Activated T-cell treated with anti-CD3 and anti-CD28 coated beads, Interleukin-2, amount 50 U/mL, for 1 hour (primary cell): ENCODE measurements at regions not wholly inside any gene's neighbourhood (a gene's known extent, or its start where the extent isn't known, plus 50 kb on each side); places are given as distances from the start of the nearest gene placed in this dataset.

Experiments used
- DNase-seq: peaks from one replicate; pipeline ENCODE4 v3.0.0-alpha.2; 2020

DNA sequence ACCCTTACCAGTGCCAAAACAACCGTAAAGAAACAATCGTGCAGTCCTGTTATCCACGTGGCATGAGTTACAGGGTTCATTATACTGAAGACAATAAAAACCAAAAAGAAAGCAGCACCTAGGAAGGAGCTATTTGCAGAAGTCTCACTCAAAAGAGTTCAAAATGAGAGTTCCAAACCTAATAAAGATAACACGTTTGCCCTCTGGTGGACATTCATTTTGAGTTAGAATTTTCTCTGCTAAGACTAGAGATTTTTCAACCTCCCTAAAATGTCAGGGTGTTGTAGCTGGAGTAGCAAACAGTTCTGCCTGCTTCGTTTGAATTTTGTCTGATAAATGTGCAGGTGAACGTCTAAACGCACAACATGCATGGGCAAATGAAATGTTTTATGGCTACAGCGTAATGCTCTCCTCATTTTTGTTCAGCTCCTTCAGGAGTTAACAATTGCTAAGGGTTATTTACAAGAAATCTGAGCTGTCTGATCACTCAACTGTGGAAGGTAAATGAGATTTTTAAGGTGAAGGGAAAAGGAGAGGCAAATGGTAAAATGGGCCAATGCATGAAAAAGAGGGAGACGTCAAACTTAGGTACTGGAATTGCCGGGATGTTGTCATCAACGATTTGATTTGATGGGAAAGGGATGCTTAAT, 1067.9 kb upstream of the EEF2KMT start:
- DNase-seq: no peak

DNA sequence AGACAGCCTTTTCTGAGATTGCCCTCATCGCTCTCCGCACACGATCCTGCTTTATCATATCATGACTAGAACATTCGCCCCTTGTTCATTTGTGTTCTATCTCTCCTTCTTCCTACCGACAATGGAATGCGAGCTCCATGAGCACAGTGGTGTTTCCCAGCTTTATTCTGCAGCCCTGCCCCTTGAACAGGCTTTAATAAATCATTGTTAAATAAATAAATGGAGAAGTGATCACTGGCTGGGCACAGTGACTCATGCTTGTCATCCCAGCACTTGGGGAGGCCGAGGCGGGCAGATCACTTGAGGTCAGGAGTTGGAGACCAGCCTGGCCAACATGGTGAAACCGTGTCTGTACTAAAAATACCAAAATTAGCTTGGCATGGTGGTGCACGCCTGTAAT, 1063.3 kb upstream of the EEF2KMT start:
- no peak for DNase-seq

DNA sequence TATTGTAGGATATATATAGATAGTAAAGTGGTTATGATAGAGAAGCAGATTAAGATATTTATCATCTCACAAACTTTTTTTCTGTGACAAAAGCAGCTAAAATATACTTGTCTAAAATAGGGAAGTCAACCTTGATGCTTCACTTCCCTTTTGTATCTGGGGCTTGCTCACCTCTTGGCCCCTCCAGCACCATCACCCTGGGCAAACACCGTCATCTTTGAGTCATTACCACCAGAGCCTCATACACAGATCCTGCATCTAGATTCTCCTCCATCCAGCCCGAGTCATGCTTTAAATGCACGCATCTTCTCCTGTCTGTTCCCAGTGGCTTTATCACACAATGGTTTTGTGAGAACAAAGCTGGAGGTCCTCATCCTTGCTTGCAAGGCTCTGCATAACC, 1062.7 kb upstream of the EEF2KMT start:
- DNase-seq: no peak

DNA sequence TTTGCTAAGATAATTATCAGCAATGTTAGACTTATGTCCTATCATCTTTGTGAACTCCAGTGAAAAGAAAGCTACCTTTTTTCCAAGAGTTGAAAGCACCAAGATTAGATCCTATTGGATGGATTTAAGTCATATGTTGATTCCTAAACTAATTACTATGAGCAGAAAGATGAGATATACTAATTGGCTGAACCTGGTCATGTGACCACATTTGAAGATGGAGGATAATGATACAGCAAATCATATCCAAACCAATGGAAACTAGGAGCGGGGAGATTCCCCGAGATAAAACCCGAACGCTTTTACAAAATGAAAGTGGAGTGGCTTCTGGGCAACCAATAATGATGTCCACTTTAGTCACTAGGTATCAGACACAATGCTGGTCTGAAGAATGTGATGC, 1060.2 kb upstream of the EEF2KMT start:
- no peak for DNase-seq

- no peak for DNase-seq
Observed at GRCh38 chr16:6155271-6155670, 1057.7 kb upstream of the EEF2KMT start.

GRCh38 chr16:6153901-6154300, 1056.3 kb upstream of the EEF2KMT start:
- DNase-seq: no peak

GRCh38 chr16:6149031-6149430, 1051.4 kb upstream of the EEF2KMT start:
- DNase-seq: no peak

DNA sequence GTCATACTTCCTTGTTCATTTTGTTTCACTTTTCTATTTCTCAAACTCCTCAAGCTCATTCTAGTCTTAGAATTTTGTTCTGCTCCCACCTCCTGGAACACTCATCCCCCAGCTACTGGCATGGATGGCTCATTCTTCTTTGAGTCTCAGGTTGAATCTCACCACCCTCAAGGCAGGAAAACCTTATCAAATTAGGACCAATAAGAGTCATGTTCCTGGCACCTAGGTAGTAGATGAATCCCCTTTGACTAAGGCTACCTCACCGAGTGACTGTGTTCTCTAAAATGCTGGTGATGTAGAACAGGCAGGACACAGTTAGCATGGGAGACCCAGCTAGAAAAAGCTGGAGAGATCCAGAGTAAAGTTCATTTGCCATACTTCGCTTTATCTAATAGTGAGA, 1050.8 kb upstream of the EEF2KMT start:
- no peak for DNase-seq

DNA sequence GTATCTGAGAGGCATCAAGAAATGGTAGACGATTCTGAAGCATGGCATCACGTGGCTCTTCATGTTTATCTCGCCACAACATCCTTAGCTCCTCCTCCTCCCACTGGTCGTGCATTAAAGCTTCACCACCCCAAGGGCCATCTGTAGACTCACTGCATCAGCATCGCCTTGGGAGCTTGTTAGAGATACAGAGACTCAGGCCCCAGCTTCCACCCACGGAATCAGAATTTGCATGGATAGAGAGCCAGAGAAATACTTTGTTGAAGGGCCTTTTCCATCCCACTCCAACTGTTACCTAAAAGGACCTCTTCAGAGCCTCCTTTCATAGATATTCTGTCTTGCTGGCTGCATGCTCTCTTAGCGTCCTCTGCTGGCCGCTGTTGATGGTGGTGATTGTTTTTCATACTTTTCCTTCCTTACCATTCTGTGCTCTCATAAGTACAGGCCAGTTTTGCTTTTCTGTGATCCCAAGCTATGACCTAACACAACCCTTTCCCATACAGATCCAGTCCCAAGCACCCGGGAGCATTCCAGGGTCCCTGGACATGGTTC, 1049.4 kb upstream of the EEF2KMT start:
- DNase-seq: no peak

GRCh38 chr16:6146356-6146755, 1048.8 kb upstream of the EEF2KMT start:
- no peak for DNase-seq

DNA sequence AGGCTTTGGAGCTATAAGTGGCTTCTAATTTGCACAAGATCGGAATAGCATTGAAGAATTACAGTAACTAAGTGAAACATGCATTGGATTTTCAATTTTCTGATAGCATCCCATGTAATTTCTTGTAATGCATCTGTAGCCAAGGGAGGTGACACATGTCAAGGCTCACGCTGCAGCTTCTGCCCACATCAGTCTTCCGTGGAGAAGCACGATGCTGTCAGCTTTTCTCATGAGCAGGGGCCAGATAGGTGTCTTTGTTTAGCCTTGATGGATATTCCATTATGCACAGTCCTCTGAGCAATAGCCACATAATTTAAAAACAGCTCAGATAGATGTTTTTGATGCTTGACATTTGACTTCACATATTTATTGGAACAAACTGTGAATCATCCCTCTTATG, 1046.9 kb upstream of the EEF2KMT start:
- DNase-seq: no peak

- no peak for DNase-seq
Observed at GRCh38 chr16:6143020-6143419, 1045.4 kb upstream of the EEF2KMT start.

DNA sequence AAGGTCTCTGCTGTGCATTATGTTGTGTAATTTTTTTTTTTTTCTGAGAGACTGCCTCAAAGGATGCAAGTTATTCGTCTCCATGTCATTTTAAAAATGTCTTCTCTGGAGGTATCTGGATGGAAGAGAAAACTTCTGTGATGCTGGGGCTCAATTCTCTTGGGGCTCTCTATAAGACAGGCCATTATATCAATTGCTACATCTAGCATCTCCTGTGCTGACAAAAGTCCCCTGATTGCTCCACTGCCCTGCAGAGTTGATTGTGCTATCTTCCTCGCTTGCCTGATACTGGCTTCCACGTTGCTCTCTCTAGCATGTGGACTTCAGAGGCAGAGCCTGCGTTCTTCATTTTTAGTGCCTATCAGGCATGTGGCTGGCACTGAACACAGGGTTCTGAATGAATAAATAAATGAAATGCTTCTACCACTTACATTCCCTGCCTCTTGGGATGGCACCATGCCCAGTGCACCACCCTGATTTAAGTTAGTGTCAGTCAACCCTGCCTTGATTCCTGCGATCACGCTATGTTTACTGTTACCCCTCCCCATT, 1035.5 kb upstream of the EEF2KMT start:
- DNase-seq: no peak

DNA sequence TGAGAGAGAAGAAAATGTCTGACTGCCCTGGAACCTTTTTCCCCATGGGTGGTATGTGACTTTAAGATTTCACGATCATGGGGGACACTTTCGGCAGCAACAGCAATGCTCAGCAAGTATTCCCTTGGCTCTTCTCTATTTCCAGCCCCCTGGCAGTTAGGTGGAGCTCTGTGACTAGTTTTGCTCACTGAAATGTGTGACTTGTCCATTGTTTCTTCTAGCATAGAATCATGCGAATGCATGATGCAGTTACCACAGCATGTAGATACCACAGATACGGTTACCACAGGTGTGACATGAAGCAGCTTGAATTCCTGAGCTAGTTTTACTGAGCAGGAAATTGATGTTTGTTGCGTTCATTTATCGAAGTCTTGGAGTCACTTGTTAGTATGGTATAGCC, 1034.5 kb upstream of the EEF2KMT start:
- no peak for DNase-seq

- no peak for DNase-seq
Observed at GRCh38 chr16:6131526-6132050, 1034.0 kb upstream of the EEF2KMT start.

DNA sequence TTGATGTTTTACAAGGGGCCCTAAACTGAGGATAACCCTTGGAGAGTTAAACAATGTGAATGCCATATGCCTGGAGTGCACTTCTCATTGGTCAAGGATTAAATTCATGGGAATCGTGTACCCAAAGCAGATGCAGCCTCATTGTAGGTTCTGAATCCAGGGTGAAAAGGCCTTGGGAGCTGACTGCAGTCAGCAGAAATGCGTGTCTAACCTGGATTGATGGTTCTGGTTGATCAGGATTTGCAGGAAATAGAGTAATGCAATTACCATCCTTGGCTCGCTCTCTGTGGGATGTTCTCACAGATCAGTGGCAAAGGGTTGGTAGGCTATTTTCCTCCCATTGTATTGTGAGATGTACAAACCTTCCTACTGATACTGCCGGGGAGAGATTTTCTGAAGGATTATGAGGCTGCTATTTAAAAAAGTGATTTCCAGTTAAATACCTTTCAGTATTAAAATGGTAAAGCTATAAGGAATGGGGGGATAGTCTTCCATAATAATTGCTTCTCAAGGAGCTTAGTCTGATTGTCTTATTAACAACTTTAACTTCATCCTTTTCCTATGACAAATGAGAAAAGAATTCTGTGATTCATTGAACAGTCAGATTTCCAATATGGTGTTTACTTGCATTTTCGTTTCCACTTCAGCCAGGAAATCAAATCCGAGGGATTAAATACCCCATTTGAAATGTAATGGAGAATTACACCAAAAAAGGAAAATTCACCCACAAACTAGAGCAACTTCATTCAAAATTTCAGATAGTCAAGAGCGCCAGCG, 1028.1 kb upstream of the EEF2KMT start:
- DNase-seq: no peak

DNA sequence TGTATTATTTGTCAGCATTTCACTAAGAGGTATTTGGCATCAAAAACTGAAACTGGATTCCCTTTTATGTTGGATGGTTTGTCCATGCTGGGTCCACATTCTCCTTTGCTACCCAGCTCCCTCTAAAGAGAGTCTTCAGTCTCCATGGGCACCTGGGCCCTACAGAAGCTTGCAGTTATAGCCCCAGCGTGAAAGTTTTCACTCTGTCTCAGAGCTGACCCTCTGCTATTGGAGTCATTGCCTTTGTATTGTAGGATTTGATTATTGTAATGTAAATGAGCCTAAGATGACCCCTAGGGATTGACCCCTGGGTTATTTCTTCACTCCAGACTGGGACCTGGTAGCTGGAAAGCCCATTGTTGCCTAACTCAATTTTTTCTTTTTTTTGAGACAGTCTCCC, 1026.5 kb upstream of the EEF2KMT start:
- DNase-seq: no peak

GRCh38 chr16:6122401-6122800, 1024.8 kb upstream of the EEF2KMT start:
- DNase-seq: no peak

DNA sequence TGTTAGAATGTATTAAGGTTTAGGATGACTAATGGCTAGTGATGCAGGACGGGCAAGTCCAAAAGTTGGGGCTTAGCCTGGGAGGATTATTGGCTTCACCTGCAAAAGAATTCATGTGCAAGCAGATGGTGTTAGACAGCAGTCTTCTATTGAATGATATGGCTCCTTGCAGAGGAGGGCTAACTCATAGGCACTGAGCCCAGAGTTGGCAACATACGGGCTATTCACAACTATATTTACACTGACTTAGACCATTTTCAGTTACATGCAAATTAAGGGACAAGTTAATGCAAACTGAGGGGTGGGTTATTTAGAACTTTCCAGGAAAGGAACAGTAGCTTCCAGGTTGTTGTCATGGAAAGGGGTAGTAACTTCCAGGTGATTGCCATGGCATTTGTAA, 1017.1 kb upstream of the EEF2KMT start:
- no peak for DNase-seq

GRCh38 chr16:6113749-6114148, 1016.2 kb upstream of the EEF2KMT start:
- DNase-seq: no peak

DNA sequence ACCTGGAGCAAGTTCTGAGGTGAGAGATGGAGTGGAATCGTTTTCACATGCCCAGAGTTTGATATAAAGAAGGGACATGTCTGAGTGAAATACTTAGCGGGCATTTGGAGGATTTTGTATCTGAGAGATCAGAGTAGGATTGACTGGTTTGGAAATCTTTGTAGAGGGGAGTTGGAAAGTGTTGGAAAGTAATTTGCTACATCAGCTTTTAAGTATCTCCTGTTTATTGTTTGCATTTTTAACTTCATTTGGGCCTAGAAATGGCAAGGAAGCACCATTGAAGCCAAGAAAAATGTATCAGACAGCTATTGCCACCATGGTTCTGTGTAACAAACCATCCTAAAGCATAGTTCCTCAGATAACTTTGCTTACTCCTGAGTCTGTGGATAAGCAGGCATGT, 1015.1 kb upstream of the EEF2KMT start:
- DNase-seq: no peak

GRCh38 chr16:6111390-6111789, 1013.8 kb upstream of the EEF2KMT start:
- DNase-seq: no peak

DNA sequence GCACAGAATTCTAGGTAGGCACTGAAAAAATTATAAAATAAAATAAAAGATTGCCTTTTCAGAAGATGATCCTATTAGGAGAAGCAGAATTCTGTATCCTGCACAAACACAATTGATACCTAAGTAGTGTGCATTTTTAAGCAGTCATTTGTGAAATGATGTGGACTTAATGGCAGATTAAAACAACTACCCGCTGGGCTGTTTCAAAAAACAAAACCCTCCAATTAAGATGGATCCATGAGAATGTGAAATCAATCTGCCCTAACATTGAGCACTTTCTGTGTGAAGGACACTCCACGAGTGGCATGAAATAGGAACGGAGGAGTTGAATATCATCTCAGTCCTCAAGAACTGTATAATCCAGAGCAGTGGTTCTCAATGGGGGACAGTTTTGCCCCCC, 1012.8 kb upstream of the EEF2KMT start:
- DNase-seq: no peak

DNA sequence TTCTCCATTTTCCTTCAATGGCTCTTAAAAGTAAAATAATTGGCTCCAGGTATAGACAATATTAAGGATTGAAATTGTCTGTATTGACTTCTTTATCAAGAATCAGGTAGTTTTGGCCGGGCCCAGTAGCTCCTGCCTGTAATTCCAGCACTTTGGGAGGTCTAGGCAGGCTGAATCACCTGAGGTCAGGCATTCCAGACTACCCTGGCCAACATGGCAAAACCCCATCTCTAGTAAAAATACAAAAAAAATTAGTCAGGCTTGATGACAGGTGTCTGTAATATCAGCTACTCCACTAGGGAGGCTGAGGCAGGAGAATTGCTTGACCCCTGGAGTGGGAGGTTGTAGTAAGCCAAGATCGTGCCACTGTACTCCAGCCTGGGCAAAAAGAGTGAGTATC, 1008.5 kb upstream of the EEF2KMT start:
- DNase-seq: no peak
